ENCODE measurements at regions not wholly inside any gene's neighbourhood (a gene's known extent, or its start where the extent isn't known, plus 50 kb on each side); places are given as distances from the start of the nearest gene placed in this dataset.

- no peak for ATAC-seq
- H3K27me3 ChIP-seq (ENCODE audit: control insufficient read depth in 2 of 2, insufficient read depth in 2 of 2, low read length in 2 of 2): no peaks in the 10 kb centered on the region
- intact Hi-C loops (cut with micrococcal nuclease): no loop called here
Measured at GRCh38 chr7:57198801-57199200, 66.6 kb upstream of the ZNF479 start.

GRCh38 chr7:57199252-57199651 is 67.0 kb upstream of the ZNF479 start:
- no peaks in the 10 kb centered on the region for H3K27me3 ChIP-seq (ENCODE audit: control insufficient read depth in 2 of 2, insufficient read depth in 2 of 2, low read length in 2 of 2)
- H3K9me3 ChIP-seq (ENCODE audit: control insufficient read depth in 2 of 3, low read length in 3 of 3): peaks cover 0 to 33% (median 0%) of the 10 kb centered on the region in 3 experiments
- no peak overlapping the region for H3K4me3 ChIP-seq (ENCODE audit: low read length)
- intact Hi-C loops (cut with micrococcal nuclease): no loop called here
- H3K4me1 Mint-ChIP-seq: no peaks in the 10 kb centered on the region
- peaks cover 0 to 25% (median 8%) of the 10 kb centered on the region in 11 donors for H3K9me3 Mint-ChIP-seq
- no peaks in the 10 kb centered on the region for H3K36me3 Mint-ChIP-seq
- no peak overlapping the region for H3K27ac ChIP-seq (ENCODE audit: low read depth, low read length)
- no peak overlapping the region for H3K4me3 Mint-ChIP-seq
- no peak for DNase-seq
- POLR2A ChIA-PET: no interaction called here
- no peaks in the 10 kb centered on the region for H3K36me3 ChIP-seq (ENCODE audit: control insufficient read depth in 2 of 3, insufficient read depth in 3 of 3, low read length in 3 of 3)
- H3K27ac Mint-ChIP-seq: no peak overlapping the region
- H3K4me1 ChIP-seq (ENCODE audit: control insufficient read depth in 2 of 2, insufficient read depth in 2 of 2, low read length in 2 of 2): no peaks in the 10 kb centered on the region
- CTCF ChIA-PET: no interaction called here
- no peak for ATAC-seq
- no peaks in the 10 kb centered on the region for H3K27me3 Mint-ChIP-seq

More at GRCh38 chr7:57198801-57199200, 66.6 kb upstream of the ZNF479 start:
- H3K4me1 Mint-ChIP-seq: no peaks in the 10 kb centered on the region
- DNase-seq: no peak
- CTCF ChIA-PET: no interaction called here
- POLR2A ChIA-PET: no interaction called here
- H3K4me3 Mint-ChIP-seq: no peak overlapping the region
- no peaks in the 10 kb centered on the region for H3K27me3 Mint-ChIP-seq
- H3K4me3 ChIP-seq (ENCODE audit: low read length): no peak overlapping the region
- peaks cover 0 to 33% (median 0%) of the 10 kb centered on the region in 3 experiments for H3K9me3 ChIP-seq (ENCODE audit: control insufficient read depth in 2 of 3, low read length in 3 of 3)
- no peak overlapping the region for H3K27ac ChIP-seq (ENCODE audit: low read depth, low read length)
- peaks cover 0 to 20% (median 7%) of the 10 kb centered on the region in 11 donors for H3K9me3 Mint-ChIP-seq
- no peak overlapping the region for H3K27ac Mint-ChIP-seq
- H3K36me3 ChIP-seq (ENCODE audit: control insufficient read depth in 2 of 3, insufficient read depth in 3 of 3, low read length in 3 of 3): no peaks in the 10 kb centered on the region
- H3K36me3 Mint-ChIP-seq: no peaks in the 10 kb centered on the region
- no peaks in the 10 kb centered on the region for H3K4me1 ChIP-seq (ENCODE audit: control insufficient read depth in 2 of 2, insufficient read depth in 2 of 2, low read length in 2 of 2)

- Mint-ChIP-seq H3K27me3 (no peaks in the 10 kb centered on the region), H3K4me1 (no peaks in the 10 kb centered on the region), H3K27ac (no peak overlapping the region), H3K36me3 (peaks cover 0 to 5% (median 0%) of the 10 kb centered on the region in 5 donors), H3K9me3 (peaks cover 0 to 38% (median 15%) of the 10 kb centered on the region in 11 donors), H3K4me3 (no peak overlapping the region)
- H3K4me1 ChIP-seq (ENCODE audit: control insufficient read depth in 2 of 2, insufficient read depth in 2 of 2, low read length in 2 of 2): no peaks in the 10 kb centered on the region
- H3K27ac ChIP-seq (ENCODE audit: low read depth, low read length): no peak overlapping the region
- no peaks in the 10 kb centered on the region for H3K36me3 ChIP-seq (ENCODE audit: control insufficient read depth in 2 of 3, insufficient read depth in 3 of 3, low read length in 3 of 3)
- DNase-seq (no peak), ATAC-seq (no peak)
- ChIA-PET POLR2A (no interaction called here), CTCF (no interaction called here)
- peaks cover 0 to 46% (median 0%) of the 10 kb centered on the region in 3 experiments for H3K9me3 ChIP-seq (ENCODE audit: control insufficient read depth in 2 of 3, low read length in 3 of 3)
- intact Hi-C loops (cut with micrococcal nuclease): no loop called here
- no peak overlapping the region for H3K4me3 ChIP-seq (ENCODE audit: low read length)
- H3K27me3 ChIP-seq (ENCODE audit: control insufficient read depth in 2 of 2, insufficient read depth in 2 of 2, low read length in 2 of 2): no peaks in the 10 kb centered on the region
Measured at GRCh38 chr7:57201021-57201894, 69.0 kb upstream of the ZNF479 start.

GRCh38 chr7:57201895-57202210 is 69.6 kb upstream of the ZNF479 start:
- DNase-seq (no peak), ATAC-seq (no peak)
- H3K27me3 Mint-ChIP-seq: no peaks in the 10 kb centered on the region
- ChIA-PET CTCF (no interaction called here), POLR2A (no interaction called here)
- no peak overlapping the region for H3K4me3 ChIP-seq (ENCODE audit: low read length)
- H3K9me3 Mint-ChIP-seq: peaks cover 0 to 43% (median 19%) of the 10 kb centered on the region in 11 donors
- no peaks in the 10 kb centered on the region for H3K4me1 Mint-ChIP-seq
- no peaks in the 10 kb centered on the region for H3K27me3 ChIP-seq (ENCODE audit: control insufficient read depth in 2 of 2, insufficient read depth in 2 of 2, low read length in 2 of 2)
- no peaks in the 10 kb centered on the region for H3K4me1 ChIP-seq (ENCODE audit: control insufficient read depth in 2 of 2, insufficient read depth in 2 of 2, low read length in 2 of 2)
- intact Hi-C loops (cut with micrococcal nuclease): no loop called here
- H3K36me3 ChIP-seq (ENCODE audit: control insufficient read depth in 2 of 3, insufficient read depth in 3 of 3, low read length in 3 of 3): no peaks in the 10 kb centered on the region
- no peak overlapping the region for H3K27ac Mint-ChIP-seq
- H3K27ac ChIP-seq (ENCODE audit: low read depth, low read length): no peak overlapping the region
- H3K9me3 ChIP-seq (ENCODE audit: control insufficient read depth in 2 of 3, low read length in 3 of 3): peaks cover 0 to 50% (median 0%) of the 10 kb centered on the region in 3 experiments
- no peak overlapping the region for H3K4me3 Mint-ChIP-seq
- peaks cover 0 to 5% (median 0%) of the 10 kb centered on the region in 5 donors for H3K36me3 Mint-ChIP-seq

- intact Hi-C loops (cut with micrococcal nuclease): no loop called here
- H3K9me3 ChIP-seq (ENCODE audit: control insufficient read depth in 2 of 3, low read length in 3 of 3): peaks cover 0 to 53% (median 0%) of the 10 kb centered on the region in 3 experiments
Measured at GRCh38 chr7:57202274-57202673, 70.0 kb upstream of the ZNF479 start.

GRCh38 chr7:57203161-57203791 is 71.0 kb upstream of the ZNF479 start:
- ATAC-seq: no peak
- Mint-ChIP-seq H3K4me1 (no peaks in the 10 kb centered on the region), H3K27ac (no peak overlapping the region), H3K27me3 (no peaks in the 10 kb centered on the region), H3K36me3 (peaks cover 0 to 9% (median 0%) of the 10 kb centered on the region in 5 donors), H3K9me3 (peaks cover 0 to 52% (median 24%) of the 10 kb centered on the region in 11 donors), H3K4me3 (no peak overlapping the region)
- ChIA-PET POLR2A (no interaction called here), CTCF (no interaction called here)
- Histone ChIP-seq H3K9me3 (ENCODE audit: control insufficient read depth in 2 of 3, low read length in 3 of 3) (peaks cover 0 to 62% (median 0%) of the 10 kb centered on the region in 3 experiments), H3K4me3 (ENCODE audit: low read length) (no peak overlapping the region), H3K27ac (ENCODE audit: low read depth, low read length) (no peak overlapping the region), H3K36me3 (ENCODE audit: control insufficient read depth in 2 of 3, insufficient read depth in 3 of 3, low read length in 3 of 3) (no peaks in the 10 kb centered on the region), H3K27me3 (ENCODE audit: control insufficient read depth in 2 of 2, insufficient read depth in 2 of 2, low read length in 2 of 2) (no peaks in the 10 kb centered on the region), H3K4me1 (ENCODE audit: control insufficient read depth in 2 of 2, insufficient read depth in 2 of 2, low read length in 2 of 2) (no peaks in the 10 kb centered on the region)
- no peak for DNase-seq
- intact Hi-C loops (cut with micrococcal nuclease): no loop called here

More at GRCh38 chr7:57202274-57202673, 70.0 kb upstream of the ZNF479 start:
- CTCF ChIA-PET: no interaction called here
- no peak overlapping the region for H3K4me3 Mint-ChIP-seq
- no peaks in the 10 kb centered on the region for H3K27me3 Mint-ChIP-seq
- H3K27me3 ChIP-seq (ENCODE audit: control insufficient read depth in 2 of 2, insufficient read depth in 2 of 2, low read length in 2 of 2): no peaks in the 10 kb centered on the region
- H3K9me3 Mint-ChIP-seq: peaks cover 0 to 43% (median 19%) of the 10 kb centered on the region in 11 donors
- H3K27ac ChIP-seq (ENCODE audit: low read depth, low read length): no peak overlapping the region
- no peak overlapping the region for H3K27ac Mint-ChIP-seq
- ATAC-seq (no peak), DNase-seq (no peak)
- H3K4me1 ChIP-seq (ENCODE audit: control insufficient read depth in 2 of 2, insufficient read depth in 2 of 2, low read length in 2 of 2): no peaks in the 10 kb centered on the region
- H3K4me3 ChIP-seq (ENCODE audit: low read length): no peak overlapping the region
- no peaks in the 10 kb centered on the region for H3K36me3 ChIP-seq (ENCODE audit: control insufficient read depth in 2 of 3, insufficient read depth in 3 of 3, low read length in 3 of 3)
- POLR2A ChIA-PET: no interaction called here
- H3K4me1 Mint-ChIP-seq: no peaks in the 10 kb centered on the region
- H3K36me3 Mint-ChIP-seq: peaks cover 0 to 5% (median 0%) of the 10 kb centered on the region in 5 donors

All from naive thymus-derived CD4-positive, alpha-beta T cell (primary cell).